Endodermal cell (in vitro differentiated cells): ENCODE measurements at regions not wholly inside any gene's neighbourhood (a gene's known extent, or its start where the extent isn't known, plus 50 kb on each side); places are given as distances from the start of the nearest gene placed in this dataset.

ENCODE experiments used
- DNase-seq: peaks from one replicate; pipeline ENCODE4 v3.0.0-alpha.2; 2017
- H3K27ac ChIP-seq: 2 replicates; pipeline ENCODE4 v1.5.1; 2013; ENCODE audit warnings: mild to moderate bottlenecking, low read depth, low read length, moderate library complexity
- H3K27me3 ChIP-seq: 2 replicates; pipeline ENCODE4 v1.6.1; 2013; ENCODE audit warnings: mild to moderate bottlenecking, low read length, moderate library complexity; ENCODE audit not compliant: insufficient read depth, control insufficient read depth, poor library complexity, severe bottlenecking
- H3K36me3 ChIP-seq: 2 replicates; pipeline ENCODE4 v1.7.0; 2013; ENCODE audit warnings: mild to moderate bottlenecking, low read length, moderate library complexity; ENCODE audit not compliant: control insufficient read depth, insufficient read depth
- H3K4me1 ChIP-seq: one replicate; pipeline ENCODE4 v1.7.0; 2013; ENCODE audit warnings: low read length; ENCODE audit not compliant: control insufficient read depth, insufficient read depth
- H3K4me3 ChIP-seq: 2 replicates; pipeline ENCODE4 v1.5.1; 2013; ENCODE audit warnings: mild to moderate bottlenecking, low read length, moderate library complexity
- H3K9ac ChIP-seq: 2 replicates; pipeline ENCODE4 v1.6.1; 2013; ENCODE audit warnings: mild to moderate bottlenecking, low read length, moderate library complexity; ENCODE audit not compliant: poor library complexity, severe bottlenecking; ENCODE audit errors: extremely low read depth
- H3K9me3 ChIP-seq: 2 replicates; pipeline ENCODE4 v1.6.1; 2013; ENCODE audit warnings: mild to moderate bottlenecking, low read length, moderate library complexity; ENCODE audit not compliant: control insufficient read depth
- H3K27ac Mint-ChIP-seq: 2 replicates; pipeline ENCODE4 v1.8.0; 2020; ENCODE audit warnings: mixed read lengths
- H3K27me3 Mint-ChIP-seq: 2 replicates; pipeline ENCODE4 v1.8.0; 2021; ENCODE audit warnings: mild to moderate bottlenecking, mixed read lengths; ENCODE audit not compliant: insufficient read depth
- H3K36me3 Mint-ChIP-seq: 2 replicates; pipeline ENCODE4 v1.8.0; 2020; ENCODE audit warnings: low read depth, mixed read lengths
- H3K4me1 Mint-ChIP-seq: 2 replicates; pipeline ENCODE4 v1.8.0; 2020; ENCODE audit warnings: mixed read lengths
- H3K4me3 Mint-ChIP-seq: 2 replicates; pipeline ENCODE4 v1.8.0; 2020; ENCODE audit warnings: mild to moderate bottlenecking, moderate library complexity, mixed read lengths
- H3K9me3 Mint-ChIP-seq: 2 replicates; pipeline ENCODE4 v1.8.0; 2020; ENCODE audit warnings: mild to moderate bottlenecking, mixed read lengths
- WGBS, 2 experiments: methylation state at CpG; one replicate each; pipeline versions ENCODE4 v1.1.5 to v1.1.7; 2013; ENCODE audit warnings: missing lambda C conversion rate in 2 of 2, mixed read lengths in 1 of 2; ENCODE audit not compliant: insufficient coverage in 1 of 2, insufficient read length in 1 of 2; 5-methylcytosine and 5-hydroxymethylcytosine counted together
- TF ChIP-seq, protein P1 (sequence below): fragments of 200-600 bp; sonication (generic); conservative IDR thresholded peaks from 2 replicates; pipeline ENCODE4 v1.5.0; 2021; ENCODE audit warnings: antibody characterized with exemption, mild to moderate bottlenecking

GRCh38 chrX:16018291-16018690 is 105.1 kb upstream of the GRPR start:
- no peak overlapping the region for H3K9ac ChIP-seq
- peaks cover 1% of the 10 kb centered on the region for H3K27me3 Mint-ChIP-seq
- no peak overlapping the region for H3K27ac ChIP-seq
- DNase-seq = no peak
- H3K9me3 ChIP-seq = no peaks in the 10 kb centered on the region
- no peaks in the 10 kb centered on the region for H3K27me3 ChIP-seq
- H3K4me1 Mint-ChIP-seq = peaks cover 13% of the 10 kb centered on the region
- H3K4me3 ChIP-seq = no peak overlapping the region
- no peaks in the 10 kb centered on the region for H3K4me1 ChIP-seq
- H3K36me3 Mint-ChIP-seq = no peaks in the 10 kb centered on the region
- TF ChIP-seq, protein P1, sequence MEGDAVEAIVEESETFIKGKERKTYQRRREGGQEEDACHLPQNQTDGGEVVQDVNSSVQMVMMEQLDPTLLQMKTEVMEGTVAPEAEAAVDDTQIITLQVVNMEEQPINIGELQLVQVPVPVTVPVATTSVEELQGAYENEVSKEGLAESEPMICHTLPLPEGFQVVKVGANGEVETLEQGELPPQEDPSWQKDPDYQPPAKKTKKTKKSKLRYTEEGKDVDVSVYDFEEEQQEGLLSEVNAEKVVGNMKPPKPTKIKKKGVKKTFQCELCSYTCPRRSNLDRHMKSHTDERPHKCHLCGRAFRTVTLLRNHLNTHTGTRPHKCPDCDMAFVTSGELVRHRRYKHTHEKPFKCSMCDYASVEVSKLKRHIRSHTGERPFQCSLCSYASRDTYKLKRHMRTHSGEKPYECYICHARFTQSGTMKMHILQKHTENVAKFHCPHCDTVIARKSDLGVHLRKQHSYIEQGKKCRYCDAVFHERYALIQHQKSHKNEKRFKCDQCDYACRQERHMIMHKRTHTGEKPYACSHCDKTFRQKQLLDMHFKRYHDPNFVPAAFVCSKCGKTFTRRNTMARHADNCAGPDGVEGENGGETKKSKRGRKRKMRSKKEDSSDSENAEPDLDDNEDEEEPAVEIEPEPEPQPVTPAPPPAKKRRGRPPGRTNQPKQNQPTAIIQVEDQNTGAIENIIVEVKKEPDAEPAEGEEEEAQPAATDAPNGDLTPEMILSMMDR = no peak
- H3K4me3 Mint-ChIP-seq = no peak overlapping the region
- no peaks in the 10 kb centered on the region for H3K36me3 ChIP-seq
- peaks cover 5% of the 10 kb centered on the region for H3K9me3 Mint-ChIP-seq
- H3K27ac Mint-ChIP-seq = no peak overlapping the region

GRCh38 chrX:16014171-16014570 is 109.2 kb upstream of the GRPR start:
- H3K36me3 ChIP-seq = no peaks in the 10 kb centered on the region
- no peaks in the 10 kb centered on the region for H3K27me3 ChIP-seq
- no peak overlapping the region for H3K4me3 Mint-ChIP-seq
- no peaks in the 10 kb centered on the region for H3K9me3 ChIP-seq
- no peaks in the 10 kb centered on the region for H3K27me3 Mint-ChIP-seq
- H3K4me1 ChIP-seq = no peaks in the 10 kb centered on the region
- H3K27ac Mint-ChIP-seq = no peak overlapping the region
- no peak overlapping the region for H3K4me3 ChIP-seq
- H3K27ac ChIP-seq = no peak overlapping the region
- TF ChIP-seq, protein P1 = no peak
- H3K36me3 Mint-ChIP-seq = no peaks in the 10 kb centered on the region
- DNase-seq = no peak
- no peak overlapping the region for H3K9ac ChIP-seq
- H3K9me3 Mint-ChIP-seq = no peaks in the 10 kb centered on the region
- peaks cover 31% of the 10 kb centered on the region for H3K4me1 Mint-ChIP-seq

DNA sequence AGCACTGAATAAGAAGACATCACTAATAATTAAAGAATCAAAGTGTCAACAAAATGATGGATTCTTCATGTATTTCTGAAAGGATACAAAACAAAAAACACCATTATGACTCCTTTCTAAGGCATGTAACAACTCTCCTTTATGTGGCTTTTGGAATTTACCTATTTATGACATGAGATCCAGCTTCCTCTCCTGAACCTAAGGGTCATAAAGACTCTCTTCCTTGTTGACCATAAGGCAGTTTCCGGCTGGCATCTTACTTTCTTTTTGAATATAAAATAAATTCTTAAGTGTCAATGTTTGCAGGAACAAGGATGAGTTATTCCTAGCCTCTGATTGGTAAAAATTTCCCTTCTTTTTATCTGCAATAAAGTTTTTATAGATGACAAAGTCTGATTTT is 111.1 kb upstream of the GRPR start:
- H3K27ac Mint-ChIP-seq = no peak overlapping the region
- Histone ChIP-seq H3K9ac (no peak overlapping the region), H3K4me1 (no peaks in the 10 kb centered on the region), H3K36me3 (no peaks in the 10 kb centered on the region), H3K27ac (no peak overlapping the region), H3K9me3 (no peaks in the 10 kb centered on the region), H3K27me3 (no peaks in the 10 kb centered on the region), H3K4me3 (no peak overlapping the region)
- H3K9me3 Mint-ChIP-seq = no peaks in the 10 kb centered on the region
- DNase-seq = no peak
- no peak overlapping the region for H3K4me3 Mint-ChIP-seq
- H3K36me3 Mint-ChIP-seq = no peaks in the 10 kb centered on the region
- TF ChIP-seq, protein P1 = no peak
- H3K27me3 Mint-ChIP-seq = no peaks in the 10 kb centered on the region
- H3K4me1 Mint-ChIP-seq = peaks cover 24% of the 10 kb centered on the region
- WGBS, 2 experiments = no CpG with 5 or more reads among the region's 1 CpG
